Parathyroid adenoma (tissue), 2 donors: ENCODE measurements at regions not wholly inside any gene's neighbourhood (a gene's known extent, or its start where the extent isn't known, plus 50 kb on each side); places are given as distances from the start of the nearest gene placed in this dataset.

Source experiments
- H2AFZ ChIP-seq: fragments of 300-600 bp; sonication (generic); one replicate; pipeline ENCODE4 v1.7.0; 2017; ENCODE audit warnings: antibody characterized with exemption, mild to moderate bottlenecking
- H3K27ac ChIP-seq: fragments of 300-600 bp; sonication (generic); one replicate; pipeline ENCODE4 v1.7.0; 2017
- H3K27me3 ChIP-seq: fragments of 300-600 bp; sonication (generic); one replicate; pipeline ENCODE4 v1.7.0; 2017; ENCODE audit warnings: low read length; ENCODE audit not compliant: control insufficient read depth, insufficient read depth
- H3K36me3 ChIP-seq: fragments of 300-600 bp; sonication (generic); one replicate; pipeline ENCODE4 v1.7.0; 2017; ENCODE audit warnings: low read length; ENCODE audit not compliant: control insufficient read depth, insufficient read depth
- H3K4me1 ChIP-seq: fragments of 300-600 bp; sonication (generic); one replicate; pipeline ENCODE4 v1.7.0; 2017; ENCODE audit warnings: control low read depth
- H3K4me2 ChIP-seq: fragments of 300-600 bp; sonication (generic); one replicate; pipeline ENCODE4 v1.7.0; 2017; ENCODE audit warnings: low read length
- H3K4me3 ChIP-seq: fragments of 300-600 bp; sonication (generic); one replicate; pipeline ENCODE4 v1.7.0; 2017; ENCODE audit warnings: low read depth, low read length
- H3K79me2 ChIP-seq: fragments of 300-600 bp; sonication (generic); one replicate; pipeline ENCODE4 v1.7.0; 2017; ENCODE audit warnings: control low read depth
- H3K9ac ChIP-seq: fragments of 300-600 bp; sonication (generic); one replicate; pipeline ENCODE4 v1.7.0; 2017; ENCODE audit warnings: mild to moderate bottlenecking
- H3K9me3 ChIP-seq: fragments of 300-600 bp; sonication (generic); one replicate; pipeline ENCODE4 v1.7.0; 2017; ENCODE audit warnings: low read length; ENCODE audit not compliant: control insufficient read depth
- CTCF ChIP-seq: fragments of 300-600 bp; sonication (generic); IDR thresholded peaks from one replicate; pipeline ENCODE4 v1.7.0; 2017; ENCODE audit warnings: antibody characterized with exemption, mild to moderate bottlenecking
- donor health status: primary hyperparathyroidism.

GRCh38 chr18:1017227-1018058 lies 112.8 kb downstream of the ADCYAP1 start:
- H3K9ac ChIP-seq = no peak overlapping the region
- H3K9me3 ChIP-seq = no peaks in the 10 kb centered on the region
- H3K79me2 ChIP-seq = no peaks in the 10 kb centered on the region
- no peaks in the 10 kb centered on the region for H3K4me1 ChIP-seq
- H3K27me3 ChIP-seq = no peaks in the 10 kb centered on the region
- H3K4me2 ChIP-seq = no peak overlapping the region
- no peak overlapping the region for H2AFZ ChIP-seq
- no peak overlapping the region for H3K4me3 ChIP-seq
- TF ChIP-seq CTCF = no peak
- no peak overlapping the region for H3K27ac ChIP-seq
- H3K36me3 ChIP-seq = no peaks in the 10 kb centered on the region

- Histone ChIP-seq H3K27me3 (no peaks in the 10 kb centered on the region), H3K4me3 (no peak overlapping the region), H3K4me1 (no peaks in the 10 kb centered on the region), H2AFZ (no peak overlapping the region), H3K79me2 (no peaks in the 10 kb centered on the region), H3K4me2 (no peak overlapping the region), H3K27ac (no peak overlapping the region), H3K9me3 (no peaks in the 10 kb centered on the region), H3K9ac (no peak overlapping the region), H3K36me3 (no peaks in the 10 kb centered on the region)
- TF ChIP-seq CTCF = no peak
These were observed 113.6 kb downstream of the ADCYAP1 start for GRCh38 chr18:1018181-1018681.

- Histone ChIP-seq H2AFZ (no peak overlapping the region), H3K9ac (no peak overlapping the region), H3K27me3 (no peaks in the 10 kb centered on the region), H3K79me2 (no peaks in the 10 kb centered on the region), H3K4me1 (no peaks in the 10 kb centered on the region), H3K4me3 (no peak overlapping the region), H3K36me3 (no peaks in the 10 kb centered on the region), H3K9me3 (no peaks in the 10 kb centered on the region), H3K4me2 (no peak overlapping the region), H3K27ac (no peak overlapping the region)
- no peak for TF ChIP-seq CTCF
These were observed 114.5 kb downstream of the ADCYAP1 start for GRCh38 chr18:1019191-1019590.

- Histone ChIP-seq H3K4me2 (no peak overlapping the region), H3K9ac (no peak overlapping the region), H3K4me1 (no peaks in the 10 kb centered on the region), H3K79me2 (no peaks in the 10 kb centered on the region), H3K4me3 (no peak overlapping the region), H3K9me3 (no peaks in the 10 kb centered on the region), H3K27ac (no peak overlapping the region), H2AFZ (no peak overlapping the region), H3K36me3 (no peaks in the 10 kb centered on the region), H3K27me3 (no peaks in the 10 kb centered on the region)
- TF ChIP-seq CTCF = no peak
These were observed 116.2 kb downstream of the ADCYAP1 start for GRCh38 chr18:1020731-1021344.
